Panc1 (cell line): ENCODE measurements at regions not wholly inside any gene's neighbourhood (a gene's known extent, or its start where the extent isn't known, plus 50 kb on each side); places are given as distances from the start of the nearest gene placed in this dataset.

ENCODE experiments used
- POLR2AphosphoS5 ChIP-seq: IDR thresholded peaks from 2 replicates; pipeline ENCODE4 v1.6.1; 2012; ENCODE audit warnings: mild to moderate bottlenecking, low read depth, low read length, moderate library complexity
- TCF7L2 ChIP-seq: IDR thresholded peaks from 2 replicates; pipeline ENCODE4 v1.6.1; 2011; ENCODE audit warnings: mild to moderate bottlenecking, low read depth, low read length, inconsistent platforms
- TF ChIP-seq, protein P1 (sequence below): fragments of 450-650 bp; IDR thresholded peaks from 2 replicates; pipeline ENCODE4 v1.5.1; 2017; ENCODE audit warnings: mild to moderate bottlenecking
- TF ChIP-seq, protein P2 (sequence below), 2 experiments: IDR thresholded peaks; 2 replicates each; pipeline ENCODE4 v1.6.1; 2011 to 2012; ENCODE audit warnings: low read depth in 2 of 2, control low read depth in 1 of 2, low read length in 1 of 2, mild to moderate bottlenecking in 1 of 2, moderate library complexity in 1 of 2; ENCODE audit not compliant: insufficient read depth in 1 of 2

- TF ChIP-seq, protein P1, sequence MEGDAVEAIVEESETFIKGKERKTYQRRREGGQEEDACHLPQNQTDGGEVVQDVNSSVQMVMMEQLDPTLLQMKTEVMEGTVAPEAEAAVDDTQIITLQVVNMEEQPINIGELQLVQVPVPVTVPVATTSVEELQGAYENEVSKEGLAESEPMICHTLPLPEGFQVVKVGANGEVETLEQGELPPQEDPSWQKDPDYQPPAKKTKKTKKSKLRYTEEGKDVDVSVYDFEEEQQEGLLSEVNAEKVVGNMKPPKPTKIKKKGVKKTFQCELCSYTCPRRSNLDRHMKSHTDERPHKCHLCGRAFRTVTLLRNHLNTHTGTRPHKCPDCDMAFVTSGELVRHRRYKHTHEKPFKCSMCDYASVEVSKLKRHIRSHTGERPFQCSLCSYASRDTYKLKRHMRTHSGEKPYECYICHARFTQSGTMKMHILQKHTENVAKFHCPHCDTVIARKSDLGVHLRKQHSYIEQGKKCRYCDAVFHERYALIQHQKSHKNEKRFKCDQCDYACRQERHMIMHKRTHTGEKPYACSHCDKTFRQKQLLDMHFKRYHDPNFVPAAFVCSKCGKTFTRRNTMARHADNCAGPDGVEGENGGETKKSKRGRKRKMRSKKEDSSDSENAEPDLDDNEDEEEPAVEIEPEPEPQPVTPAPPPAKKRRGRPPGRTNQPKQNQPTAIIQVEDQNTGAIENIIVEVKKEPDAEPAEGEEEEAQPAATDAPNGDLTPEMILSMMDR, result no peak
- TF ChIP-seq POLR2AphosphoS5 (no peak), TCF7L2 (no peak)
- TF ChIP-seq, protein P2, sequence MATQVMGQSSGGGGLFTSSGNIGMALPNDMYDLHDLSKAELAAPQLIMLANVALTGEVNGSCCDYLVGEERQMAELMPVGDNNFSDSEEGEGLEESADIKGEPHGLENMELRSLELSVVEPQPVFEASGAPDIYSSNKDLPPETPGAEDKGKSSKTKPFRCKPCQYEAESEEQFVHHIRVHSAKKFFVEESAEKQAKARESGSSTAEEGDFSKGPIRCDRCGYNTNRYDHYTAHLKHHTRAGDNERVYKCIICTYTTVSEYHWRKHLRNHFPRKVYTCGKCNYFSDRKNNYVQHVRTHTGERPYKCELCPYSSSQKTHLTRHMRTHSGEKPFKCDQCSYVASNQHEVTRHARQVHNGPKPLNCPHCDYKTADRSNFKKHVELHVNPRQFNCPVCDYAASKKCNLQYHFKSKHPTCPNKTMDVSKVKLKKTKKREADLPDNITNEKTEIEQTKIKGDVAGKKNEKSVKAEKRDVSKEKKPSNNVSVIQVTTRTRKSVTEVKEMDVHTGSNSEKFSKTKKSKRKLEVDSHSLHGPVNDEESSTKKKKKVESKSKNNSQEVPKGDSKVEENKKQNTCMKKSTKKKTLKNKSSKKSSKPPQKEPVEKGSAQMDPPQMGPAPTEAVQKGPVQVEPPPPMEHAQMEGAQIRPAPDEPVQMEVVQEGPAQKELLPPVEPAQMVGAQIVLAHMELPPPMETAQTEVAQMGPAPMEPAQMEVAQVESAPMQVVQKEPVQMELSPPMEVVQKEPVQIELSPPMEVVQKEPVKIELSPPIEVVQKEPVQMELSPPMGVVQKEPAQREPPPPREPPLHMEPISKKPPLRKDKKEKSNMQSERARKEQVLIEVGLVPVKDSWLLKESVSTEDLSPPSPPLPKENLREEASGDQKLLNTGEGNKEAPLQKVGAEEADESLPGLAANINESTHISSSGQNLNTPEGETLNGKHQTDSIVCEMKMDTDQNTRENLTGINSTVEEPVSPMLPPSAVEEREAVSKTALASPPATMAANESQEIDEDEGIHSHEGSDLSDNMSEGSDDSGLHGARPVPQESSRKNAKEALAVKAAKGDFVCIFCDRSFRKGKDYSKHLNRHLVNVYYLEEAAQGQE (IDR thresholded peaks at IDR 0.05; ENCODE audit: insufficient read depth in 1 of 2, low read depth in 2 of 2, low read length in 1 of 2), result no peak
Measured at GRCh38 chr5:100418231-100418630, 116.9 kb upstream of the FAM174A start.
